GM18907 (cell line): ENCODE measurements at regions not wholly inside any gene's neighbourhood (a gene's known extent, or its start where the extent isn't known, plus 50 kb on each side); places are given as distances from the start of the nearest gene placed in this dataset.

Experiments used
- ATAC-seq: cut with Tn5 transposase; IDR thresholded peaks from one replicate; pipeline ENCODE4 v1.9.1; 2021; ENCODE audit warnings: mild to moderate bottlenecking, moderate library complexity; ENCODE audit not compliant: unreplicated experiment

- ATAC-seq, result no peak
Measured at GRCh38 chr20:57928181-57928967, 218.6 kb upstream of the PMEPA1 start.

- no peak for ATAC-seq
Measured at GRCh38 chr20:57927376-57927775, 217.6 kb upstream of the PMEPA1 start.

GRCh38 chr20:57922706-57923105, 212.9 kb upstream of the PMEPA1 start:
- ATAC-seq, result no peak

- no peak for ATAC-seq
Measured at GRCh38 chr20:57922083-57922482, 212.3 kb upstream of the PMEPA1 start.

DNA sequence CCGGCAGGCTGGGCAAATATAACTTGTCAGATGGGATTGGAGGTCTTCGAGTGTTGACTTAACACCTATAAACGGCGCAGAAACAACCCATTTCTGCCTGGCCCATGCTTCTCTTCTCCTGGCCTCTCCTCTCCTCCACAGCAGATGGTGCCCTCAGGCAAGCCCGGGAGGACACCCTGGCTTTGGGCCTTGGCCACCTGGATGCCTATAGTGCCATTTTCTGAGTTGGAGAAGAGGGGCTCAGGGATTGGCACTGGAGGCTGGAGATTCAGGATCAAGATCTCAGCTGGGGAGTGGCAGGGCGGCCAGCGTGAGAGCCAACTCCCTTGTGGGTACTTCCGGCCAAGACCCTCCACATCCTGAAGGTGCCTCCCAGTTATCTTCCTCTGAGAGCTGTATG, 211.9 kb upstream of the PMEPA1 start:
- no peak for ATAC-seq

DNA sequence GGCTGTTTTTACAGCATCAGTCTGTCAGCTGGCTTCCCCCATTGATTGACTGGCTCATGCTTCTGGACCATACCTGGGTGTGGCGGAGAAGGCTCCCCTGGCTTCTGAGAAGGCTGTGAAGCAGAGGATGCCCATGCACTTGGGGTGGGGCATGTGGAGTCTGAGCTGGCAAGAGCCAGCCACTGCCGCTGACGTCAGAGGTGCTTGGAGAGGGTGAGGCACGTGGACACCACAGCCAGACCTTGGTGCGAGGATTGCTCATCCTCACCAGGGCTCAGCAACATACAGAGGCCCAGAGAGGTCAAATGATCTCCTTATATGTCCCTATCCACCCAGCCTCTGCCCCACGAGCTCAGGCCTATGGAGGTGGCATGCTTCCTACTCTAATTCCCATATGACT, 211.2 kb upstream of the PMEPA1 start:
- no peak for ATAC-seq

DNA sequence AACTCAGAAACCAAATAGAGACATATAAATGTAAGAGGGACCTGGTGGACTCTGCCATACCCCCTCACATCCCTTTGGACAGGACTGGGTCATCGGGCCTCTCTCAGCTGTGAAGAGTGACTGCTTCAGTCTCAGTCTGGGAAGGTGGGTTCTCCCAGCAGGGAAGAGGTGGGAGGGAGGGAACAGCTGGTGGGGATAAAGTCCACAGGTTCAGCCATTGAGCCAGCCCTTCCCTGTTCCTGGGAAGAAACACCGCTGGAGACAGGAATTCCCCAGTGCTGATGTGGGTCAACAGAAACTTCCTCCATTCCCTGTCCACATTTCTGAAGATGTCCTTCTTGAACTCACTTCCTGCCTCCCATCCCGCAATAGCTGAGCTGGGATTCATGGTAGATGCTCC, 209.2 kb upstream of the PMEPA1 start:
- no peak for ATAC-seq

DNA sequence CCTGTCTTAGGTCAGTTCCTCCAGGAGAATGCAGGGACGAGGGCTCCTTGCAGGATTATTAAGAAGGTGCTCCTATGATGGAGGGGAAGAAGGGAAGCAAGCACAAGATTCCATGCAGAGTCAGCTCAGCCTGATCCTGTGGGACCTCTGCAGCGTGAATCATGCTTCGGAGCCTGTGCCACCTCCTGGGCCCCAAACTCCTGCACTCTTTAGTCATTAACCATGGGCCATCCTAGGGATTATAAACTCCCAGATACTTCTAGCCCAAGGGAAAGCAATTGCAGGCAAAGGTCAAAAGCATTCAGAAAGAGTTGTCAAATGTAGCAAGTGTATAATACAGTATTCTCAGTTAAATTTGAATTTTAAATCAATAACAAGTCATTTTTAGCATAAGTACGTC, 208.7 kb upstream of the PMEPA1 start:
- no peak for ATAC-seq

GRCh38 chr20:57914205-57914604, 204.4 kb upstream of the PMEPA1 start:
- ATAC-seq, result no peak

DNA sequence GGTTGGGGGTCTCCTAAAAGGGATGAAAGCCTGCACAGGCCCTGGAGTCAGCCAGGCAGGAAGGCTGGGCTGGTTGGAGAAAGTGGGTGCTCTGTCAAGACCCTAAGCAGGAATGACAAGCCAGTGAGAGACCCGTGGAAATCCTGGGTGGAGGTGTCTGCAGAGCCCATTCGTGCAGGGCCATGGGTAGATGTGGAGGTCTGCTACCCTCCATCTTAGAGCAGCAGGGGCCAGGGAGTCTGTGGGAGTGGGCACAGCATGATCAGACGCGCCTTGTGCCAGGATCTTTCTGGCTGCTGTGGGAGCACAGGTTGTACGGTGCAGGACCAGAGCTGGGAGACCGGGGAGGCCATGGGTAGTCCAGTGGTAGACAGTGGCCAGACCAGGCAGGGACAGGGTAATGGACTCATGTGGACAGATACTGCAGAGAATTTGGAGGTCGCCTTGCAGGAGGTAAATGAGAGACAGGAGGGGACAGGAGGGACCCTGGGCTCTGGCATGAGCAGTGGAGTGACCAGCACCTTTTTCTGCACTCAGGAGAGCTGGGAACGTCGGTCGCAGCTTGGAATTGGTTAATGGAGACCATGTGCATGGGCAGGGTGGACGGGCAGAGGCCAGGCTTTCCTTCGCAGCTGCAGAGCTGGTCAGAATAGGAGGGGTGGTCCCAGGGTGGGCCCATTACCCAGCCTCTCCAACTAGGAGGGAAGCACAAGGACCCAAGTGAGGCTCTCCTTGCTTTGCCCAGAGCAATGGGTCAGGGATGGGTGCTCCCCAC, 203.5 kb upstream of the PMEPA1 start:
- no peak for ATAC-seq

DNA sequence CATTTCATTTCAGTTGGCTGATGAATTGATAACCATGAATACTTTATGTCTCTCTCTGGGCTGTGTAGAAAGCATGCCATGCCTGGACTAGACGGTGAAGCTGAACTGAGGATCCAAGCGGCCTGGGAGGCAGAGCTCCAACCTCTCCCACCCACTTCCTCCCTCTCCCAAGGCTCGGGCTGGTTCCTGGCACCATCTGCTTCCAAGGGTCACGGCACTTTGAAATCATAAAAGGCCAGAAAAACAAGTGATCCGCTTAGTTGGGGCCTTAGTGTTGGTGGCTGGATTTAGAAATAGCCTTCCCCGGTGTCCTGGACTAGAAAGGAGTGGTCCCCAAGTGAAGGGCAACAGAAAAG, 202.4 kb upstream of the PMEPA1 start:
- ATAC-seq, result no peak

DNA sequence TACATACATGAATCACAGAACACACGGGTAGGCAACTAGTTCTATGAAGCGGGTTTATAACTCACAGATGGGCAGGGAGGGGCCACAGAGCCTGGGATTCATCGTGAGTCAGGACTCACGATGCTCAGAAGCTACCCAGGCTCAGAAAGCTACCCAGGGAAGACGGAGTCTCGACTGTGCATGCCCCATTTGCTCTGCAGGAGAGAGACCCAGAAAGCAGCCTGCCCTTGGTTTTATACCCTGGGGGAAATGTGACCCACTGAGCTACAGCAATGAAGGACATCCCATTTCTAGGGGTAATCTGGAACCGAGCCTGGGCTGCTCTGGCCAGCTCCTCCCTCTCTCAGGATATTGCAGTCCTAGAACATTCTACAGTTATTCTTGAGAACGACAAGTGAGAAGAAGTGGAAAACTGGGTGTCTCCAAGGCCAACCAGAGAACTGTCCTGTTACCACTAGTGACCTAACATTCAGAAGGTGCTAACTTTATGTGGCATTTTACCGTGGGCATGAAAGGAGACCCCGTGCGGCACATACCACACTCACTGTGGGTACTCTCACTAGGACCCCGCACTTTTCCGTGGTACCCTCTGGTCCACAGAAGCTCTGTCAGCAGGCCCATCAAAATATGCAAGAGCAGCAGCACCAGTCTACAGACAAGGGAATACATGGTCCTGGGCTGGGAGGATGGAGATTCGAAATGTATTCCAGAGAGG, 201.9 kb upstream of the PMEPA1 start:
- no peak for ATAC-seq

DNA sequence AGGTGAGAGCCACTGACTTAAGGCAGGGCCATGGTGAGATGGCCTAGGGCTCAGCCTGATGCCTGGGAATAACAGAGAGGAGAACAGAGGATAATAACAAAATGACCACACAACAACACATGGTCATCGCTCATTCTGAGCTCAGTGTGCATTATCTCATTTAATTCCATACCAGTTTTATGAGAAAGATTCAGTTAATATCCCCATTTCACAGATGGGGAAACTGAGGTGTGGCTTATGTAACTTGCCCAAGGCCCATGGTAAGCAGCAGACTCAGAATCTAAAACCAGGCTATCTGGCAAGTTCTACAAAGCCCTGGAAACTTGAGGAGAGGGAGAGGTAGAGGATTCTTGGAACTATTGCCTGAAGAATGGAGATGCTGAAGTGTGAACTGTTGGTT, 200.9 kb upstream of the PMEPA1 start:
- no peak for ATAC-seq

DNA sequence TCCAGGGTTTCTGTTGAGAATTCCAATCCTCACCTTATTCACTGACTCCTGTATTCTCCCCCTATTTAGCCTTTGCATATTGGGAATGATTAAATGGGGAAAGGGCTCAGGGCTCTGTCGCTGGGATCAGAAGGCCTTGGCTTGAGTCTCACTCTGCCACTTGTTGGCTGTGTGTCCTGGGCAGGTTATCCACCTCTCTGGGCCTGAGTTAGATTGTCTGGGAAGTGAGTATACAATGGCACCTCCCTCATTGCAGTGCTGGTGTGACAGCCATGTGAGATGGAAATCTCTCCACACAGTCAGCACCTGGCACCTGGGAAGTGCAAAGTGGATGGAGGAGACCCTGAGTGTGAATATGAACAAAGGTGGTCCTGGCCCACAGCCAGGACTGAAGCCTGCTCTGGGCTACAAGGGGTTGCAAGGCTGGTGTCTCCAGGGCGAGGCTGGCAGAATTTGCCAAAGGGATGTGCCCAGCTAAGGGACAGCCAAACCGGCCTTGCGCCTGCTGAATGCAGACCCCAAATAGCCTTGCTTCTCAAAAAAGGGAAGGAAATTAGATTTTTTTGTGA, 200.0 kb upstream of the PMEPA1 start:
- ATAC-seq, result no peak

- no peak for ATAC-seq
Measured at GRCh38 chr20:57908704-57909630, 199.2 kb upstream of the PMEPA1 start.

- no peak for ATAC-seq
Measured at GRCh38 chr20:57908226-57908625, 198.4 kb upstream of the PMEPA1 start.

- no peak for ATAC-seq
Measured at GRCh38 chr20:57907131-57908000, 197.6 kb upstream of the PMEPA1 start.

DNA sequence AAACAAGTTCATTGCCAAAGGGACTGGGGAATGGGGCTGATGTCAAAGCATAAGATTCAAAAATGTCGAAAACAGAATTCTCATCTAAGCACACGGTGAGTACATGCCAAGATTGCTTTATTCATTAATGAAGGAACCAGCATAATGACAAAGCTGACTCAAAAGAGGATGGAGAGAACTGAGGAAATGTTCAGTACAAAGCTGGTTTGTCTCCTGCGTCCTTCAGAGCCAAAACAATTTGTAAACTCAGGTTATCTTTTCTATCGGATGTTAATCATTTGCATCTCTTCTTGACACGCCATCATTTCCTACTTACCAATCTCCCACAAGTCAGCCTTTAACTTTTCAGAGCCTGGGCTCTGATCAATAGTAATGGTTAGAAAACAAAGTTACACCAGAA, 195.6 kb upstream of the PMEPA1 start:
- ATAC-seq, result no peak

DNA sequence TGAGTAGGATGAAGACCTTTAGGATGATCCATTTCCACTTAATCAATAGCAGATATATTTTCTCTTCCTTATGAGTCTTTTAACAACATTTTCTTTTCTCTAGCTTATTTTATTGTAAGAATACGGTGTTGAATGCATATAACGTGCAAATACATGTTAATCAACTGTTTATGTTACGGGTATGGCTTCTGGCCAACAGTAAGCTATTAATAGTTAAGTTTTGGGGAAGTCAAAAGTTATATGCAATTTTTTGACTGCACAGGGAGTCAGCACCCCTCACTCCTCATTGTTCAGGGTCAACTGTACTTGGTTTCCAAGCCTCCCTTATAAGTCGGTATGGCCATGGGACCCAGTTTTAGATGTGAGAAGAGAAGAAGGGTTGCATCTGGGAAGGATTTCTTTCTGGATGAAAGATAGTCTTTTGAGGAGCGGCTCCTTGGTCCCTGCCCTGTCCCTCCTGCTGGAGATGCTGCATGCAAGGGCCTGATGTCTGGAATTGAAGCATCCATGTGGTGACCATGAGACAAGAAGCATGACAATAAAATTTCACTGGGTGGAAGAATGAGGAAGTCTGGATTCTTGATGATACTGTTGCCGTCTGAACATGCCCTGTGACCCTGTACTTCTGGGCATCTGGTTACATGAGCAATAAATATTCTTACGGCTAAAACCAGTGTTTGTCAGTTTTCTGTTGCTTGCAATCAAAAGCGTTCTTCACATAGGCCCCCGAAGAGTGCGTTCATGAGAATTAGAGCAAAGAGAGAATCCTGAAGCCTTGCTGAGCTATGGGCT, 194.7 kb upstream of the PMEPA1 start:
- no peak for ATAC-seq
